A549 (cell line): ENCODE measurements at regions not wholly inside any gene's neighbourhood (a gene's known extent, or its start where the extent isn't known, plus 50 kb on each side); places are given as distances from the start of the nearest gene placed in this dataset.

ENCODE experiments used
- CTCF ChIP-seq: fragments of >200 bp; sonication (Bioruptor Twin); formaldehyde crosslinking; IDR thresholded peaks from 3 replicates; pipeline ENCODE4 v1.5.1; 2016
- EHMT2 ChIP-seq: fragments of 200-600 bp; sonication (generic); IDR thresholded peaks from 2 replicates; pipeline ENCODE4 v1.6.1; 2016; ENCODE audit warnings: antibody characterized with exemption, low read depth, mild to moderate bottlenecking, moderate library complexity
- EP300 ChIP-seq, 2 experiments: fragments of >200 bp; sonication (Bioruptor Twin); formaldehyde crosslinking; IDR thresholded peaks; 2 replicates in 1 of 2; 3 replicates in 1 of 2; pipeline ENCODE4 v1.6.1; 2016 to 2017
- POLR2A ChIP-seq: IDR thresholded peaks from 2 replicates; pipeline ENCODE4 v1.6.1; 2012; ENCODE audit warnings: mild to moderate bottlenecking, low read length
- RCOR1 ChIP-seq: fragments of 150-350 bp; IDR thresholded peaks from 2 replicates; pipeline ENCODE4 v1.6.1; 2014; ENCODE audit warnings: antibody characterized with exemption, low read length, low read depth
- USF2 ChIP-seq: fragments of 450-650 bp; IDR thresholded peaks from 2 replicates; pipeline ENCODE4 v1.6.1; 2014; ENCODE audit warnings: antibody characterized with exemption

GRCh38 chr4:149902242-149902641 is 86.6 kb upstream of the IQCM start:
- TF ChIP-seq CTCF (no peak), EHMT2 (no peak), POLR2A (no peak), USF2 (no peak), EP300 (IDR thresholded peaks at IDR 0.05) (no peak), RCOR1 (no peak)
